ENCODE measurements at regions not wholly inside any gene's neighbourhood (a gene's known extent, or its start where the extent isn't known, plus 50 kb on each side); places are given as distances from the start of the nearest gene placed in this dataset.
"Not testable (repeated sequence)": the region's sequence is repeated elsewhere in the genome, so short reads cannot be mapped to it uniquely, and the experiment has no call there.

DNA sequence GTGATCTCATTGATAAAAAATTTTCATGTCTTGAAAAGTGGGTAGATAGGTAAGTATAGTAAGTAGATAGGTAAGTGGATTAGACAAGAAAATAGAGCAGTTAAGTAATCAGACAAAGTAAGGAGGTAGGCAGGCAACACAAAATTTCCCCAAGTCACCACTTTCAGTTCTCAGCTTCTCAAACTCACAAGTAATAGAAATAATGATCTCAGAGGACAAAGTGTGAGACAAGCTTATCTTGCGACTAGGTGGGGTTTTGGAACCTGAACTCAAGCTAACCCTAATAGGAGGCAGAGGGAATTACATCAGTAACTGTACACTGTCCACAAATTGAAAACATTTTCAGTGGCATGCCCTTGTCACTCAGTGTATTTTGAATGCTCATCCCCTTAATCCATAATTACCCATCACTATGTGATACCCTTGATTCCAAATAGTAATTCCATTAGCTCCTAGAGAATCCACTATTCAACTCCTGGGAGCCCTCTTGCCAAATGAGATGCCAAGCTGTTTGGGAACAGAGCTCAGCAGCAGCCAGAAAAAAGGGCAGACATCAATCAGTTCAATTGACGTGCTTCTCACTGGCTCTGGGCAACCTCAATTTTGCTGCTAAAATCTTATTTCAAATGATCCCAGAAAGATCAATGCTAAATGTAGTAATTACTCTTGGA is 703.2 kb downstream of the XPNPEP1 start:
- ChIA-PET CTCF (no interaction called here), POLR2A (interaction anchor here (0.9 kb wide), 1 partner anchor 15 kb away, joined by 3 read pairs; no protein-coding TSS in a partner anchor)
- H3K4me1 Mint-ChIP-seq (ENCODE audit: insufficient read depth, unreplicated experiment), result no peaks in the 10 kb centered on the region
- H3K27ac Mint-ChIP-seq (ENCODE audit: low read depth, unreplicated experiment), result no peak overlapping the region
- no peak overlapping the region for H3K4me3 Mint-ChIP-seq (ENCODE audit: unreplicated experiment)
- no peaks in the 10 kb centered on the region for H3K27me3 Mint-ChIP-seq (ENCODE audit: insufficient read depth, unreplicated experiment)
- H3K9me3 Mint-ChIP-seq (ENCODE audit: unreplicated experiment), result peaks cover 7% of the 10 kb centered on the region
- TF ChIP-seq, protein P1, sequence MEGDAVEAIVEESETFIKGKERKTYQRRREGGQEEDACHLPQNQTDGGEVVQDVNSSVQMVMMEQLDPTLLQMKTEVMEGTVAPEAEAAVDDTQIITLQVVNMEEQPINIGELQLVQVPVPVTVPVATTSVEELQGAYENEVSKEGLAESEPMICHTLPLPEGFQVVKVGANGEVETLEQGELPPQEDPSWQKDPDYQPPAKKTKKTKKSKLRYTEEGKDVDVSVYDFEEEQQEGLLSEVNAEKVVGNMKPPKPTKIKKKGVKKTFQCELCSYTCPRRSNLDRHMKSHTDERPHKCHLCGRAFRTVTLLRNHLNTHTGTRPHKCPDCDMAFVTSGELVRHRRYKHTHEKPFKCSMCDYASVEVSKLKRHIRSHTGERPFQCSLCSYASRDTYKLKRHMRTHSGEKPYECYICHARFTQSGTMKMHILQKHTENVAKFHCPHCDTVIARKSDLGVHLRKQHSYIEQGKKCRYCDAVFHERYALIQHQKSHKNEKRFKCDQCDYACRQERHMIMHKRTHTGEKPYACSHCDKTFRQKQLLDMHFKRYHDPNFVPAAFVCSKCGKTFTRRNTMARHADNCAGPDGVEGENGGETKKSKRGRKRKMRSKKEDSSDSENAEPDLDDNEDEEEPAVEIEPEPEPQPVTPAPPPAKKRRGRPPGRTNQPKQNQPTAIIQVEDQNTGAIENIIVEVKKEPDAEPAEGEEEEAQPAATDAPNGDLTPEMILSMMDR (IDR thresholded peaks at IDR 0.05; ENCODE audit: unreplicated experiment), result no peak
- no peaks in the 10 kb centered on the region for H3K36me3 Mint-ChIP-seq (ENCODE audit: insufficient read depth, unreplicated experiment)
- no peak for DNase-seq (ENCODE audit: unreplicated experiment)
- no TSS peak for BruUV-seq (replicated peaks)
- intact Hi-C loops (cut with micrococcal nuclease), result no loop called here

DNA sequence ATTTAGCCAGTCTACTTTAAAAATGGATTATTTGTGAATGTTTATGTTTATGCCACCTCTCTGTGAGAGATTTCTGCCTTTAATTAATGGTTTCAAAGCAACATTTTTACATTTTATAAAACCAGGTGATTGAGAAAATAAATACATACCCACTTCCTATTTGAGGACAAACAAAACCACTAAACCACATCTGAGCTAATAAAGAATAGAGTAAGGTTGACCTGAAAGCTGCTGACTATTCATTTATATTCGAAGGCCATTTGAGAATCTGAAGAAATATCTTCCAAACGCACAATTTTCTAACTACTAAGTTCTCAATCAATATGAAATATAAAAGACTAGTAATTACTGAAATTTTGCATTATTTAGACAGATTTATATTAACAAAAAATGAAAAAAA is 705.1 kb downstream of the XPNPEP1 start:
- ChIA-PET POLR2A (no interaction called here), CTCF (interaction anchor here (0.7 kb wide), 1 partner anchor 13 kb away, joined by 4 read pairs; no protein-coding TSS in a partner anchor)
- Mint-ChIP-seq H3K27me3 (ENCODE audit: insufficient read depth, unreplicated experiment) (no peaks in the 10 kb centered on the region), H3K9me3 (ENCODE audit: unreplicated experiment) (peaks cover 7% of the 10 kb centered on the region), H3K4me1 (ENCODE audit: insufficient read depth, unreplicated experiment) (no peaks in the 10 kb centered on the region), H3K36me3 (ENCODE audit: insufficient read depth, unreplicated experiment) (no peaks in the 10 kb centered on the region), H3K4me3 (ENCODE audit: unreplicated experiment) (no peak overlapping the region), H3K27ac (ENCODE audit: low read depth, unreplicated experiment) (no peak overlapping the region)
- intact Hi-C loops (cut with micrococcal nuclease), result no loop called here
- TF ChIP-seq, protein P1 (IDR thresholded peaks at IDR 0.05; ENCODE audit: unreplicated experiment), result no peak
- BruUV-seq (replicated peaks), result no TSS peak
- DNase-seq (ENCODE audit: unreplicated experiment), result no peak

DNA sequence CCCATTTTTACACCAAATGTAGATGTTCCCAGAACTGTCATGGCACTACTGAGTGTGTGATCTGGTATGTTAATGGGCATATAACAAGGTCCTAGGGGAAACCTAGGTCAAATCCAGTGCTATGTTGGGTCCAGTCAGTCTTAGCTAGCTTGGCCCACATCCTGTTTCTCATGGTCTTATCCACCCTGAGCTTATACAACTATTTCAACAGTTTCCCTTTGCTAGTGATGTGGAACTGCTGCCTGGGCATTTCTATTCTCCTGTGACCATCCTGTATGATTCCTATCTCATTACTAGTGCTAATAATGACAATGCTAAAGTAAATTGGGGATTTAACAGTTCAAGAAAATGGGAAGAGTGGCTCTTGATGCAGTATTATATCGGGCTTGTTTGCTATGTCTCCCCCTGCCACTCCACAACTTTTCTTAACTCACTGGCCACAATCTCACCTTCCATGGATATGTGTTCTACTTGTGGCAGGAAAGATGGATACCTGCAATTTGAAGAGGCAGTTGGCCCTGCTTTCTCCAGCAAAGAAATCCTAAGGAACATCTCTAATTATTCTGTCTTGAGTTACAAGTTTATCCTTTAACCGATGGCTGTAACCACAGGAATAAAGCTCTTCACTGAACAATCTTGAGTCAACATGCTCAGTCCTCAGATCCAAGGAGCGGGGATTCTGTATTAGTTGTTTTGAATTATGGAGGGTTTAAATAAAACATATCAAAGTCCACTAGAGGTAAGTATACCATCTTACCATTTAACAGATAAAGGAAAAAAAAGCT is 707.8 kb downstream of the XPNPEP1 start:
- Mint-ChIP-seq H3K36me3 (ENCODE audit: insufficient read depth, unreplicated experiment) (no peaks in the 10 kb centered on the region), H3K4me3 (ENCODE audit: unreplicated experiment) (no peak overlapping the region), H3K27ac (ENCODE audit: low read depth, unreplicated experiment) (no peak overlapping the region), H3K4me1 (ENCODE audit: insufficient read depth, unreplicated experiment) (no peaks in the 10 kb centered on the region), H3K9me3 (ENCODE audit: unreplicated experiment) (peaks cover 7% of the 10 kb centered on the region), H3K27me3 (ENCODE audit: insufficient read depth, unreplicated experiment) (no peaks in the 10 kb centered on the region)
- TF ChIP-seq, protein P1 (IDR thresholded peaks at IDR 0.05; ENCODE audit: unreplicated experiment), result no peak
- ChIA-PET POLR2A (interaction anchor here (0.6 kb wide), 1 partner anchor 20 kb away, joined by 3 read pairs; no protein-coding TSS in a partner anchor), CTCF (no interaction called here)
- no peak for DNase-seq (ENCODE audit: unreplicated experiment)
- BruUV-seq (replicated peaks), result no TSS peak
- intact Hi-C loops (cut with micrococcal nuclease), result no loop called here

DNA sequence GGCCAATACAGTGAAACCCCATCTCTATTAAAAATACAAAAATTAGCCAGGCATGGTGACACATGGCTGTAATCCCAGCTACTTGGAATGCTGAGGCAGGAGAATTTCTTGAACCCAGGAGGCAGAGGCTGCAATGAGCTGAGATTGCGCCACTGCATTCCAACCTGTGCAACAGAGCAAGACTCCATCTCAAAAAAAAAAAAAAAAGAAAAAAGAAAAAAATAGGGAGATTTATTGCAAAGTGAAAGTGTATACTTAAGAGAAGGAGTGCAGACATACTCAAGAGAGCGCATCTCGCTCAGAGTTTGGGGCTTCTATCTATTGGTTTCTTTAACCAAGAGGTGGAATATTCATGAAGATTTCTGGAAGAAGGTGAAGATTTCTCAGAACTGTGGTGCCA is 708.4 kb downstream of the XPNPEP1 start:
- H3K4me3 Mint-ChIP-seq (ENCODE audit: unreplicated experiment); POLR2A ChIA-PET; intact Hi-C loops (cut with micrococcal nuclease): not testable (repeated sequence)

More for the DNA sequence above, 708.4 kb downstream of the XPNPEP1 start:
- H3K9me3 Mint-ChIP-seq (ENCODE audit: unreplicated experiment); H3K27ac Mint-ChIP-seq (ENCODE audit: low read depth, unreplicated experiment); DNase-seq (ENCODE audit: unreplicated experiment); H3K4me1 Mint-ChIP-seq (ENCODE audit: insufficient read depth, unreplicated experiment); BruUV-seq (replicated peaks); H3K27me3 Mint-ChIP-seq (ENCODE audit: insufficient read depth, unreplicated experiment); CTCF ChIA-PET; H3K36me3 Mint-ChIP-seq (ENCODE audit: insufficient read depth, unreplicated experiment): not testable (repeated sequence)

Data from MCF 10A (cell line).